K562 (cell line): ENCODE measurements at regions not wholly inside any gene's neighbourhood (a gene's known extent, or its start where the extent isn't known, plus 50 kb on each side); places are given as distances from the start of the nearest gene placed in this dataset.

Source experiments
- ATAC-seq: fragments of 200-7000 bp; cut with Tn5 transposase; 3 replicates; pipeline ENCODE4 v1.9.1; 2020; ENCODE audit warnings: moderate library complexity
- BruUV-seq: library from RNA; stranded (reverse); fragments of 400-500 nt; replicated peaks from 2 replicates; lab custom pipeline; 2021; lab: Mats Ljungman, UMichigan
- CTCF ChIA-PET: fragments of 300-600 bp; formaldehyde crosslinking; extraction: SDS; loops from one replicate; lab custom pipeline; 2021; ENCODE audit warnings: low intra/inter-chr PET ratio; lab: Yijun Ruan, JAX
- POLR2A ChIA-PET: fragments of 300-600, 350-650 bp; sonication (Branson Sonifier 250); formaldehyde crosslinking; extraction: SDS; loops from one replicate; lab custom pipeline; 2021; ENCODE audit warnings: antibody characterized with exemption, inconsistent platforms; lab: Yijun Ruan, JAX
- DNase-seq, 4 experiments: peaks; one replicate each; pipeline versions ENCODE4 v3.0.0 to v3.0.0-alpha.2; 2011 to 2018; ENCODE audit warnings: low spot score in 3 of 4, mixed read lengths in 3 of 4; ENCODE audit errors: extremely low read depth in 1 of 4
- FAIRE-seq: peaks from 2 replicates; lab custom pipeline; 2011; peaks lifted over from hg19 to GRCh38; lab: Jason Lieb, UNC
- H2AFZ ChIP-seq: 2 replicates; pipeline ENCODE4 v1.6.0; 2011; ENCODE audit warnings: low read depth, low read length, control low read depth, inconsistent platforms
- H3K27ac ChIP-seq: fragments of 200-600 bp; 3 replicates; pipeline ENCODE4 v1.8.0; 2011; ENCODE audit warnings: low read depth, mild to moderate bottlenecking, control low read depth, inconsistent platforms, low read length, moderate library complexity, mixed read lengths; ENCODE audit errors: extremely low read depth
- H3K27me3 ChIP-seq, 2 experiments: fragments of 300-600 bp in 1 of 2; 2 replicates in 1 of 2; 3 replicates in 1 of 2; pipeline versions ENCODE4 v1.6.0 to v1.8.0; 2011; ENCODE audit warnings: inconsistent platforms in 2 of 2, low read length in 2 of 2, mild to moderate bottlenecking in 1 of 2, mixed read lengths in 1 of 2, moderate library complexity in 1 of 2; ENCODE audit not compliant: control insufficient read depth in 2 of 2, insufficient read depth in 2 of 2
- H3K36me3 ChIP-seq: fragments of 300-600 bp; 3 replicates; pipeline ENCODE4 v1.8.0; 2011; ENCODE audit warnings: mild to moderate bottlenecking, low read length, inconsistent platforms; ENCODE audit not compliant: control insufficient read depth, insufficient read depth
- H3K4me1 ChIP-seq, 2 experiments: fragments of 200-600 bp in 1 of 2; replicated peaks in 1 of 2; 2 replicates in 1 of 2; 3 replicates in 1 of 2; pipeline versions ENCODE4 v1.5.1 to v1.8.0; 2011; ENCODE audit warnings: inconsistent platforms in 2 of 2, low read length in 2 of 2, mild to moderate bottlenecking in 1 of 2, mixed read lengths in 1 of 2, moderate library complexity in 1 of 2; ENCODE audit not compliant: control insufficient read depth in 2 of 2, insufficient read depth in 2 of 2
- H3K4me2 ChIP-seq: 2 replicates; pipeline ENCODE4 v1.6.1; 2011; ENCODE audit warnings: low read length, control low read depth, inconsistent platforms, mixed read lengths; ENCODE audit not compliant: insufficient read depth
- H3K4me3 ChIP-seq: fragments of 200-600 bp; sonication (generic), shearing (Covaris generic); 2 replicates; pipeline ENCODE4 v1.5.1; 2016; ENCODE audit warnings: control low read depth, inconsistent platforms
- H3K79me2 ChIP-seq: fragments of 200-600 bp; 3 replicates; pipeline ENCODE4 v1.8.0; 2011; ENCODE audit warnings: low read length, inconsistent platforms; ENCODE audit not compliant: control insufficient read depth, insufficient read depth
- H3K9ac ChIP-seq, 2 experiments: 2 replicates each; pipeline versions ENCODE4 v1.6.0 to v1.6.1; 2011; ENCODE audit warnings: low read depth in 2 of 2, low read length in 2 of 2, control low read depth in 1 of 2, inconsistent platforms in 1 of 2, mild to moderate bottlenecking in 1 of 2, mixed read lengths in 1 of 2; ENCODE audit not compliant: insufficient read depth in 1 of 2
- H3K9me1 ChIP-seq: one replicate; pipeline ENCODE4 v1.6.0; 2011; ENCODE audit warnings: inconsistent platforms, mild to moderate bottlenecking, low read length, moderate library complexity; ENCODE audit not compliant: control insufficient read depth, insufficient read depth
- H3K9me3 ChIP-seq: replicated peaks from 2 replicates; pipeline ENCODE4 v1.5.1; 2011; ENCODE audit warnings: low read depth, low read length, inconsistent platforms; ENCODE audit not compliant: control insufficient read depth, insufficient read depth
- H4K20me1 ChIP-seq: replicated peaks from 2 replicates; pipeline ENCODE4 v1.6.1; 2011; ENCODE audit warnings: low read length, inconsistent platforms, mixed read lengths; ENCODE audit not compliant: control insufficient read depth, insufficient read depth
- AFF1 ChIP-seq, 2 experiments: fragments of 450-650 bp; IDR thresholded peaks; 2 replicates each; pipeline ENCODE4 v1.6.1; 2018; ENCODE audit warnings: mild to moderate bottlenecking in 2 of 2, low read depth in 1 of 2; ENCODE audit not compliant: partially characterized antibody in 2 of 2
- CCAR2 ChIP-seq: fragments of 200-400 bp; formaldehyde crosslinking; IDR thresholded peaks from 2 replicates; pipeline ENCODE4 v1.6.1; 2017; ENCODE audit warnings: mild to moderate bottlenecking, low read depth, low read length
- CLOCK ChIP-seq: fragments of 250-450 bp; sonication (Bioruptor Pico); IDR thresholded peaks from 2 replicates; pipeline ENCODE4 v1.4.0; 2020; ENCODE audit warnings: mild to moderate bottlenecking, moderate library complexity, borderline replicate concordance
- POLR3A ChIP-seq: IDR thresholded peaks from 2 replicates; pipeline ENCODE4 v1.6.1; 2011; ENCODE audit warnings: borderline replicate concordance, mild to moderate bottlenecking, moderate library complexity; ENCODE audit not compliant: insufficient read length, insufficient read depth; ENCODE audit errors: extremely low read depth
- ZNF274 ChIP-seq: IDR thresholded peaks from 2 replicates; pipeline ENCODE4 v1.6.1; 2011; ENCODE audit warnings: low read depth, mild to moderate bottlenecking, low read length, moderate library complexity, borderline replicate concordance
- WGBS: fragments of 100-300 bp; shearing (Covaris generic); methylation state at CpG from one replicate; pipeline ENCODE4 v1.1.6; 2016; ENCODE audit warnings: low coverage, mixed read lengths; ENCODE audit not compliant: insufficient coverage; ENCODE audit errors: missing lambda C conversion rate; 5-methylcytosine and 5-hydroxymethylcytosine counted together
- in situ Hi-C: fragments of 300-500 bp; cut with MboI; formaldehyde crosslinking; loops from 4 replicates; pipeline ENCODE4 v1.15.0; 2018; ENCODE audit warnings: inconsistent platforms, mixed read lengths
- intact Hi-C: fragments of 100-400 bp; cut with micrococcal nuclease; formaldehyde crosslinking; loops from 2 replicates; pipeline ENCODE4 v1.14.2; 2022
- TF ChIP-seq, protein P1 (sequence below): conservative IDR thresholded peaks from 2 replicates; pipeline ENCODE4 v1.6.1; 2011; ENCODE audit warnings: low read depth, mild to moderate bottlenecking, low read length; ENCODE audit not compliant: control insufficient read depth

DNA sequence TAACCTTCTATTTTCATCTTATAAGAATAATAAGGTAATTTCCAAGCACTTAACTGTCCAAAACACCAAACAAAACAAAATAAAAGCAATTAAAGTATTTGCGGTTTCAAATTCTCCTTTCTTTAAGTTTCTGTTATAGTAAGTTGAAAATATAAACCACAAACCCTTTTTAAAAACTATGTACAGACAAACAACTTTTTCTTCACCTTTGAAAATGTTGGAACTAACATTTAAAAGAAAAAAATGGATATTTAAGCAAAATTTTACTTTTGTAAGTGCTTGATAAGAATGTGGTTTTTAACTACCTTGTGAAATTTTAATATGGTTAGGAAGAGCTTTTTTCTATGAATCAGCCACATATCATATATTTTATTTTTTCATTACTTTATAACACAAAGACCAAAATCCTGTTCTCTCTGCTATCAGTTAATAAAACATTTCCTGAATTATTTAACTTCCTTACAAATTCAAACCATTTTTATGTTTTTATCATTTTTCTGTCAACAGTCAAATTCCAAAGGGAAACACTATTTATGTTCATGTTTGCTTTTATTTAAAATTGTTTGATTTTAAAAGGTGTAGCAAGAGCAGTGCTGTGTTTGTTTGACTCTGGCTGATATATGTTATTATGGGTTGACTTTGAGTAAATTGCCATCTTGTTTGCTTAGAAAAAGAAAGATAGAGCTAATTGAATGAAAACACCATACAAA lies 554.1 kb upstream of the KLHL1 start:
- DNase-seq, result no peak
- FAIRE-seq, result no peak
- TF ChIP-seq CCAR2, result no peak
- TF ChIP-seq ZNF274, result no peak
- TF ChIP-seq, protein P1, sequence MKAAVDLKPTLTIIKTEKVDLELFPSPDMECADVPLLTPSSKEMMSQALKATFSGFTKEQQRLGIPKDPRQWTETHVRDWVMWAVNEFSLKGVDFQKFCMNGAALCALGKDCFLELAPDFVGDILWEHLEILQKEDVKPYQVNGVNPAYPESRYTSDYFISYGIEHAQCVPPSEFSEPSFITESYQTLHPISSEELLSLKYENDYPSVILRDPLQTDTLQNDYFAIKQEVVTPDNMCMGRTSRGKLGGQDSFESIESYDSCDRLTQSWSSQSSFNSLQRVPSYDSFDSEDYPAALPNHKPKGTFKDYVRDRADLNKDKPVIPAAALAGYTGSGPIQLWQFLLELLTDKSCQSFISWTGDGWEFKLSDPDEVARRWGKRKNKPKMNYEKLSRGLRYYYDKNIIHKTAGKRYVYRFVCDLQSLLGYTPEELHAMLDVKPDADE, result no peak
- H3K36me3 ChIP-seq, result no peaks in the 10 kb centered on the region
- no peak for ATAC-seq
- POLR2A ChIA-PET, result no interaction called here
- H3K27me3 ChIP-seq, result no peaks in the 10 kb centered on the region
- no peak overlapping the region for H2AFZ ChIP-seq
- no peak overlapping the region for H3K4me3 ChIP-seq
- no peaks in the 10 kb centered on the region for H3K9me3 ChIP-seq
- H3K9ac ChIP-seq, result no peak overlapping the region
- H4K20me1 ChIP-seq, result no peaks in the 10 kb centered on the region
- BruUV-seq, result no TSS peak
- intact Hi-C loops, result no loop called here
- CTCF ChIA-PET, result no interaction called here
- H3K4me1 ChIP-seq, result no peaks in the 10 kb centered on the region
- in situ Hi-C loops, result no loop called here
- 0% methylated on average over 1 of the region's 1 CpG for WGBS
- H3K4me2 ChIP-seq, result no peak overlapping the region
- no peak overlapping the region for H3K27ac ChIP-seq
- no peaks in the 10 kb centered on the region for H3K9me1 ChIP-seq
- no peaks in the 10 kb centered on the region for H3K79me2 ChIP-seq

DNA sequence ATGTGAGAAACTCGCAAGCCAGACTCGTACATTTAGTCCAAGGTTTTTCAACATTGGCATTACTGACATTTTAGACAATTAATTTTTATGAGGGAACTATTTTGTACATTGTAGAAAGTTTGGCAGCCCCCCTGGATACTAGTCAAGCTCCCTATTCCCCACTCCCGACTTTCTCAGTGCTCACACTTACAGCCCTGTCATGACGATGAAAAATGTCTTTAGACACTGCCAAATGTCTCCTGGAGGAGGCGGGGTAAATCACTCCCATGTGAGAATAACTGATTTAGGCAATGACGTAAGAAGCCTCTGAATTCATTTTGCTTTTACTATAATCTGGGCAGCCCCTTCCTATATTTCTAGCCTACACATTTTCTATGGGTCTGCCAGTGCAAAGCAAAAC lies 535.8 kb upstream of the KLHL1 start:
- Histone ChIP-seq H4K20me1 (no peaks in the 10 kb centered on the region), H3K36me3 (no peaks in the 10 kb centered on the region), H3K9me3 (no peaks in the 10 kb centered on the region), H2AFZ (no peak overlapping the region), H3K4me2 (no peak overlapping the region), H3K9me1 (no peaks in the 10 kb centered on the region), H3K4me3 (no peak overlapping the region), H3K27ac (no peak overlapping the region), H3K4me1 (no peaks in the 10 kb centered on the region), H3K27me3 (no peaks in the 10 kb centered on the region), H3K9ac (no peak overlapping the region), H3K79me2 (no peaks in the 10 kb centered on the region)
- in situ Hi-C loops (no loop called here), intact Hi-C loops (no loop called here)
- ChIA-PET POLR2A (no interaction called here), CTCF (no interaction called here)
- 0% methylated on average over 6 of the region's 6 CpGs for WGBS
- BruUV-seq, result no TSS peak
- DNase-seq, result no peak
- no peak for FAIRE-seq
- ATAC-seq, result no peak
- TF ChIP-seq CLOCK (CRISPR knock-in tag) (no peak), AFF1 (IDR thresholded peaks at IDR 0.05; ENCODE audit: low read depth in 1 of 2, partially characterized antibody in 2 of 2) (no peak), POLR3A (no peak)
